PC-3 (cell line): ENCODE measurements at regions not wholly inside any gene's neighbourhood (a gene's known extent, or its start where the extent isn't known, plus 50 kb on each side); places are given as distances from the start of the nearest gene placed in this dataset.

Experiments
- EZH2 ChIP-seq: fragments of 300-600 bp; sonication (generic); IDR thresholded peaks from one replicate; pipeline ENCODE4 v1.6.1; 2017; ENCODE audit warnings: antibody characterized with exemption, mild to moderate bottlenecking, low read length; ENCODE audit not compliant: unreplicated experiment
- EZH2phosphoT487 ChIP-seq: fragments of 300-600 bp; sonication (generic); IDR thresholded peaks from 2 replicates; pipeline ENCODE4 v1.6.1; 2018; ENCODE audit warnings: mild to moderate bottlenecking, antibody characterized with exemption, low read length, borderline replicate concordance
- TF ChIP-seq, protein P1 (sequence below): fragments of 300-600 bp; sonication (generic); conservative IDR thresholded peaks from 2 replicates; pipeline ENCODE4 v1.5.1; 2017; ENCODE audit warnings: antibody characterized with exemption, low read depth, mild to moderate bottlenecking, low read length

DNA sequence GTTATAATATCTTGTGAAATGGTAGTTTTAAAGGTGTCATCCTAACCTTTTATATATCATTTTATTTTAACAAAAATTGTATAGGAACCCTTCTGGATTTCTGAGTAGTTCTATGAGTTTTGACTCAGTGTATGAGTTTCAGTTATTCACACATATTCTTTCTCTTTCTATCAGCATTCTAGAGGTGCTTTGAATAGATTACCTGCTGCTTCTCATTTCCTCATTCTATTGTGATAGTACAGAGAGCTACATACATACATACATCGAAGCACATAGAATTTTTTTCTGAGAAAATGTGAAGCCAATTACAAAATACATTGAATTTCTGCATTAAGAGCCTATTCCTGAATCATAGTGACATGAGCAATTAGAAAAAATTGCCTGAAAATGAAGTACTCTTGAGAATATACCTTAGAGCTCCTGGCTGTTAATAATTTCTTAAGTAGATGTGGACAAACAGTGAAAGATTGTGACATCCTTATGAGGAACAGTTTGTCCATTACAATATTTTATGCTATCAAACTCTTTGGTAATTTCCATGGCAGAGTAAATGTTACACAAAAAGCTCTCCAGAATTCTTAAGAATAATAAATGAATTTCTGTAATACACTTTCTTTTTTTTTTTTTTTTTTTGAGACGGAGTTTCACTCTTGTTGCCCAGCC, 556.6 kb downstream of the TRHDE start:
- TF ChIP-seq, protein P1, sequence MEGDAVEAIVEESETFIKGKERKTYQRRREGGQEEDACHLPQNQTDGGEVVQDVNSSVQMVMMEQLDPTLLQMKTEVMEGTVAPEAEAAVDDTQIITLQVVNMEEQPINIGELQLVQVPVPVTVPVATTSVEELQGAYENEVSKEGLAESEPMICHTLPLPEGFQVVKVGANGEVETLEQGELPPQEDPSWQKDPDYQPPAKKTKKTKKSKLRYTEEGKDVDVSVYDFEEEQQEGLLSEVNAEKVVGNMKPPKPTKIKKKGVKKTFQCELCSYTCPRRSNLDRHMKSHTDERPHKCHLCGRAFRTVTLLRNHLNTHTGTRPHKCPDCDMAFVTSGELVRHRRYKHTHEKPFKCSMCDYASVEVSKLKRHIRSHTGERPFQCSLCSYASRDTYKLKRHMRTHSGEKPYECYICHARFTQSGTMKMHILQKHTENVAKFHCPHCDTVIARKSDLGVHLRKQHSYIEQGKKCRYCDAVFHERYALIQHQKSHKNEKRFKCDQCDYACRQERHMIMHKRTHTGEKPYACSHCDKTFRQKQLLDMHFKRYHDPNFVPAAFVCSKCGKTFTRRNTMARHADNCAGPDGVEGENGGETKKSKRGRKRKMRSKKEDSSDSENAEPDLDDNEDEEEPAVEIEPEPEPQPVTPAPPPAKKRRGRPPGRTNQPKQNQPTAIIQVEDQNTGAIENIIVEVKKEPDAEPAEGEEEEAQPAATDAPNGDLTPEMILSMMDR: no peak
- TF ChIP-seq EZH2phosphoT487 (no peak), EZH2 (no peak)
